Activated CD4-positive, alpha-beta T cell treated with anti-CD3 and anti-CD28 coated beads, Interleukin-2, amount 10 ng/mL, durations not matched to agents 24 days and 14 days (primary cell): ENCODE measurements at regions not wholly inside any gene's neighbourhood (a gene's known extent, or its start where the extent isn't known, plus 50 kb on each side); places are given as distances from the start of the nearest gene placed in this dataset.

Experiments used
- DNase-seq: peaks from one replicate; pipeline ENCODE4 v3.0.0; 2022
- H3K27ac Mint-ChIP-seq: one replicate; pipeline ENCODE4 v1.8.0; 2022; ENCODE audit warnings: mild to moderate bottlenecking, mixed read lengths
- H3K27me3 Mint-ChIP-seq: one replicate; pipeline ENCODE4 v1.8.0; 2022; ENCODE audit warnings: mixed read lengths
- H3K36me3 Mint-ChIP-seq: one replicate; pipeline ENCODE4 v1.8.0; 2022; ENCODE audit warnings: low read depth, mild to moderate bottlenecking, mixed read lengths
- H3K4me1 Mint-ChIP-seq: one replicate; pipeline ENCODE4 v1.8.0; 2021; ENCODE audit warnings: mixed read lengths
- H3K4me3 Mint-ChIP-seq: one replicate; pipeline ENCODE4 v1.8.0; 2022; ENCODE audit warnings: mild to moderate bottlenecking, moderate library complexity, mixed read lengths
- H3K9me3 Mint-ChIP-seq: one replicate; pipeline ENCODE4 v1.8.0; 2021; ENCODE audit warnings: mixed read lengths
- intact Hi-C: fragments of 100-400 bp; cut with micrococcal nuclease; formaldehyde crosslinking; loops from one replicate; pipeline ENCODE4 v1.15.1; 2023

- no peak overlapping the region for H3K4me3 Mint-ChIP-seq
- DNase-seq: no peak
- no peaks in the 10 kb centered on the region for H3K9me3 Mint-ChIP-seq
- H3K27ac Mint-ChIP-seq: no peak overlapping the region
- no peaks in the 10 kb centered on the region for H3K4me1 Mint-ChIP-seq
- no peaks in the 10 kb centered on the region for H3K36me3 Mint-ChIP-seq
- intact Hi-C loops: no loop called here
- peaks cover 53% of the 10 kb centered on the region for H3K27me3 Mint-ChIP-seq
These were observed 257.0 kb downstream of the OTUD1 start for GRCh38 chr10:23695825-23696420.

- Mint-ChIP-seq H3K27ac (no peak overlapping the region), H3K4me3 (no peak overlapping the region), H3K9me3 (no peaks in the 10 kb centered on the region), H3K36me3 (no peaks in the 10 kb centered on the region), H3K27me3 (peaks cover 53% of the 10 kb centered on the region), H3K4me1 (no peaks in the 10 kb centered on the region)
- intact Hi-C loops: no loop called here
- no peak for DNase-seq
These were observed 257.6 kb downstream of the OTUD1 start for GRCh38 chr10:23696476-23696875.

- H3K4me3 Mint-ChIP-seq: no peak overlapping the region
- no peaks in the 10 kb centered on the region for H3K9me3 Mint-ChIP-seq
- DNase-seq: peak; percentile 85
- H3K36me3 Mint-ChIP-seq: no peaks in the 10 kb centered on the region
- H3K4me1 Mint-ChIP-seq: peaks cover 2% of the 10 kb centered on the region
- H3K27ac Mint-ChIP-seq: no peak overlapping the region
- H3K27me3 Mint-ChIP-seq: peaks cover 18% of the 10 kb centered on the region
- intact Hi-C loops: loop anchor here (1.0 to 5.0 kb wide), 4 partner anchors 171 to 544 kb away; no protein-coding TSS in a partner anchor
These were observed 264.1 kb downstream of the OTUD1 start for GRCh38 chr10:23702977-23703414.

GRCh38 chr10:23715363-23715762 is 276.5 kb downstream of the OTUD1 start:
- no peak overlapping the region for H3K4me3 Mint-ChIP-seq
- H3K27ac Mint-ChIP-seq: no peak overlapping the region
- DNase-seq: no peak
- intact Hi-C loops: no loop called here
- peaks cover 2% of the 10 kb centered on the region for H3K27me3 Mint-ChIP-seq
- peaks cover 4% of the 10 kb centered on the region for H3K9me3 Mint-ChIP-seq
- no peaks in the 10 kb centered on the region for H3K36me3 Mint-ChIP-seq
- H3K4me1 Mint-ChIP-seq: no peaks in the 10 kb centered on the region

- Mint-ChIP-seq H3K9me3 (peaks cover 4% of the 10 kb centered on the region), H3K27ac (no peak overlapping the region), H3K4me1 (no peaks in the 10 kb centered on the region), H3K4me3 (no peak overlapping the region), H3K36me3 (no peaks in the 10 kb centered on the region), H3K27me3 (peaks cover 2% of the 10 kb centered on the region)
- intact Hi-C loops: no loop called here
- DNase-seq: no peak
These were observed 279.0 kb downstream of the OTUD1 start for GRCh38 chr10:23717913-23718312.

- peaks cover 4% of the 10 kb centered on the region for H3K9me3 Mint-ChIP-seq
- no peak for DNase-seq
- intact Hi-C loops: no loop called here
- H3K27ac Mint-ChIP-seq: no peak overlapping the region
- H3K27me3 Mint-ChIP-seq: peaks cover 2% of the 10 kb centered on the region
- H3K4me3 Mint-ChIP-seq: no peak overlapping the region
- no peaks in the 10 kb centered on the region for H3K36me3 Mint-ChIP-seq
- H3K4me1 Mint-ChIP-seq: no peaks in the 10 kb centered on the region
These were observed 280.1 kb downstream of the OTUD1 start for GRCh38 chr10:23718946-23719345.

- Mint-ChIP-seq H3K36me3 (no peaks in the 10 kb centered on the region), H3K4me1 (no peaks in the 10 kb centered on the region), H3K27me3 (no peaks in the 10 kb centered on the region), H3K27ac (no peak overlapping the region), H3K4me3 (no peak overlapping the region), H3K9me3 (no peaks in the 10 kb centered on the region)
- intact Hi-C loops: no loop called here
- no peak for DNase-seq
These were observed 284.9 kb downstream of the OTUD1 start for GRCh38 chr10:23723796-23724195.

- H3K9me3 Mint-ChIP-seq: no peaks in the 10 kb centered on the region
These were observed 286.7 kb downstream of the OTUD1 start for GRCh38 chr10:23725548-23725947.

GRCh38 chr10:23742368-23742767 is 303.5 kb downstream of the OTUD1 start:
- intact Hi-C loops: no loop called here
- H3K4me1 Mint-ChIP-seq: no peaks in the 10 kb centered on the region
- DNase-seq: no peak

More at GRCh38 chr10:23725548-23725947, 286.7 kb downstream of the OTUD1 start:
- DNase-seq: no peak
- Mint-ChIP-seq H3K4me1 (no peaks in the 10 kb centered on the region), H3K36me3 (no peaks in the 10 kb centered on the region), H3K27me3 (no peaks in the 10 kb centered on the region), H3K4me3 (no peak overlapping the region), H3K27ac (no peak overlapping the region)
- intact Hi-C loops: no loop called here

GRCh38 chr10:23742807-23743206 is 303.9 kb downstream of the OTUD1 start:
- no peaks in the 10 kb centered on the region for H3K27me3 Mint-ChIP-seq
- H3K4me3 Mint-ChIP-seq: no peak overlapping the region
- H3K36me3 Mint-ChIP-seq: no peaks in the 10 kb centered on the region
- DNase-seq: no peak
- H3K4me1 Mint-ChIP-seq: no peaks in the 10 kb centered on the region
- no peak overlapping the region for H3K27ac Mint-ChIP-seq
- intact Hi-C loops: no loop called here
- H3K9me3 Mint-ChIP-seq: peaks cover 3% of the 10 kb centered on the region

More at GRCh38 chr10:23742368-23742767, 303.5 kb downstream of the OTUD1 start:
- H3K4me3 Mint-ChIP-seq: no peak overlapping the region
- peaks cover 3% of the 10 kb centered on the region for H3K9me3 Mint-ChIP-seq
- no peak overlapping the region for H3K27ac Mint-ChIP-seq
- H3K36me3 Mint-ChIP-seq: no peaks in the 10 kb centered on the region
- no peaks in the 10 kb centered on the region for H3K27me3 Mint-ChIP-seq

GRCh38 chr10:23754179-23754578 is 315.3 kb downstream of the OTUD1 start:
- H3K4me1 Mint-ChIP-seq: no peaks in the 10 kb centered on the region
- no peaks in the 10 kb centered on the region for H3K9me3 Mint-ChIP-seq
- no peak overlapping the region for H3K4me3 Mint-ChIP-seq
- intact Hi-C loops: no loop called here
- DNase-seq: no peak
- H3K36me3 Mint-ChIP-seq: no peaks in the 10 kb centered on the region
- no peak overlapping the region for H3K27ac Mint-ChIP-seq
- H3K27me3 Mint-ChIP-seq: no peaks in the 10 kb centered on the region

GRCh38 chr10:23754941-23755340 is 316.1 kb downstream of the OTUD1 start:
- Mint-ChIP-seq H3K4me1 (no peaks in the 10 kb centered on the region), H3K27me3 (no peaks in the 10 kb centered on the region), H3K36me3 (no peaks in the 10 kb centered on the region), H3K9me3 (no peaks in the 10 kb centered on the region), H3K27ac (no peak overlapping the region), H3K4me3 (no peak overlapping the region)
- no peak for DNase-seq
- intact Hi-C loops: no loop called here

GRCh38 chr10:23755556-23755955 is 316.7 kb downstream of the OTUD1 start:
- H3K4me1 Mint-ChIP-seq: no peaks in the 10 kb centered on the region
- no peak overlapping the region for H3K27ac Mint-ChIP-seq
- H3K36me3 Mint-ChIP-seq: no peaks in the 10 kb centered on the region
- DNase-seq: no peak
- H3K9me3 Mint-ChIP-seq: no peaks in the 10 kb centered on the region
- intact Hi-C loops: no loop called here
- H3K4me3 Mint-ChIP-seq: no peak overlapping the region
- H3K27me3 Mint-ChIP-seq: no peaks in the 10 kb centered on the region

GRCh38 chr10:23768281-23768680 is 329.4 kb downstream of the OTUD1 start:
- H3K27me3 Mint-ChIP-seq: no peaks in the 10 kb centered on the region
- peaks cover 9% of the 10 kb centered on the region for H3K9me3 Mint-ChIP-seq
- no peaks in the 10 kb centered on the region for H3K4me1 Mint-ChIP-seq
- H3K36me3 Mint-ChIP-seq: no peaks in the 10 kb centered on the region
- no peak for DNase-seq
- intact Hi-C loops: no loop called here
- no peak overlapping the region for H3K4me3 Mint-ChIP-seq
- H3K27ac Mint-ChIP-seq: no peak overlapping the region

- H3K27me3 Mint-ChIP-seq: no peaks in the 10 kb centered on the region
- DNase-seq: no peak
- H3K4me1 Mint-ChIP-seq: no peaks in the 10 kb centered on the region
These were observed 338.3 kb downstream of the OTUD1 start for GRCh38 chr10:23777153-23777552.

More at GRCh38 chr10:23777153-23777552, 338.3 kb downstream of the OTUD1 start:
- no peak overlapping the region for H3K4me3 Mint-ChIP-seq
- H3K9me3 Mint-ChIP-seq: no peaks in the 10 kb centered on the region
- intact Hi-C loops: no loop called here
- no peak overlapping the region for H3K27ac Mint-ChIP-seq
- no peaks in the 10 kb centered on the region for H3K36me3 Mint-ChIP-seq
